Choroid plexus epithelial cell (primary cell): ENCODE measurements at regions not wholly inside any gene's neighbourhood (a gene's known extent, or its start where the extent isn't known, plus 50 kb on each side); places are given as distances from the start of the nearest gene placed in this dataset.
"Not testable (repeated sequence)": the region's sequence is repeated elsewhere in the genome, so short reads cannot be mapped to it uniquely, and the experiment has no call there.

Experiments
- DNase-seq: peaks from one replicate; pipeline ENCODE4 v3.0.0-alpha.2; 2010; ENCODE audit warnings: low read depth
- H3K4me3 ChIP-seq: 2 replicates; pipeline ENCODE4 v1.5.1; 2011; ENCODE audit warnings: low read depth, mild to moderate bottlenecking, control low read depth, low read length, moderate library complexity
- CTCF ChIP-seq: conservative IDR thresholded peaks from 2 replicates; pipeline ENCODE4 v1.5.1; 2011; ENCODE audit warnings: low read depth, mild to moderate bottlenecking, control low read depth, inconsistent platforms, low read length, moderate library complexity

DNA sequence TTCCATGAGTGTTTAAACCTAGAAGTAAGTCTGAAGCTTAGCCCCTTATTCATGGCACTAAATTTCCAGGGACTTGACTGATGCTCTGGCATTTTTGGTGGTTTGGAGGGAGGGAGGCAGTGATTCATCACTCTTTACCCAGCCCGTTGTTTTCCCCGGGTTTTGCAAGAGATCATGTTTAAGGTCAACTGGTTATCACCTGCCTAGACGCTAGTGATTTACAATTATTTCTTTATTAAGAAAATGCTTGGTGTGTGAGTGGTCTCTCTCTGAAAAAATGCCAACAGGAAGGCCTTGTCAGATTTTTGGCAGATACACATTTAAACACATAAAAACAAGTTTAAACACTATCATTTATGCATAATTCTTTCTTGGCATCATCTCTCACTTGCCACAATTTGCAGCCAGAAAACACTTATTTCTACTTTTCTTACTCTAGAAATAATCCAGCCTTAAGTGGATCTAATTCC, 737.9 kb upstream of the ZNF608 start:
- no peak overlapping the region for H3K4me3 ChIP-seq
- TF ChIP-seq CTCF: no peak
- peak; percentile 56 for DNase-seq

DNA sequence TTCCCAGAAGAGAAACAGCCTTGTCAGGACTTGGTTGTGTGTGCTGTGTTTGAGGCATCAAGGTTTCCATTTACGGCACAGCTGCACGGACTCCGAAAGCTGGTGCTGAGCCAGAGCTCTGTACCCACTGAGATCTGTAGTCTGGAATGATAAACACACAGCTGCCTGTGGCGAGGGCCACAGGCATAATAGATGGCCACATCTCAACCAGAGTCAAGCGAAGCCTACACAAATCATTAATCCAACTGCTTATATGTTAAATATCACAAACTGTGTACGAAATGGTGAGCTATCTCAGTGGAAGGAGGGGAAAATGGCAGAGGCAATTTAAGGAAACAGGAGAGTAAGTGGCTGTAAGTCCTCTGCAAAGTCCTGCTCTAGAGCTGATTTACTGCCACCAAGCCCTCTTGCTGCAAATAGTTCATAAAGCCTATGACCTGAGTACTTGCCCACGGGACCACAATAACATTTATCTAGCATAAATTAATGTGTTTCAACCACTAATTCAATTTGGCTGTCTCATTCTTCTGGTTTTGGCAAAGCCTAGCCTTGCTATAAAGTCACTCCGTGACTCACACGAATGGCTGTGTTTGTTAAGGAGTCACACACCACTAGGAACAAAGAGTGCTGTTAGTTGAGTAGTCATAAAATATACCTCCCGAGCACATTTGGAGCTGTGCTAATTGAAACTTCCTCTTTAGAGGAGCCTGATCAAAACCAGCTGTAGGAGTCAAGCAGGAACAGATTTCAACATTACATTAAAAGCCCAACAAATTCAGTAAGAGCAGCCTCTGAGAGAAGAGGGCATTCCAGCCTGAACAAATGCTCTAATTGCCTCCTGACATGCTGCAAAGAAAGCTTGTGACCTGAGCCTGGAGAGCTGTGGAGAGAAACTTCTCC, 738.6 kb upstream of the ZNF608 start:
- no peak overlapping the region for H3K4me3 ChIP-seq
- TF ChIP-seq CTCF: no peak
- peak; percentile 95 for DNase-seq

DNA sequence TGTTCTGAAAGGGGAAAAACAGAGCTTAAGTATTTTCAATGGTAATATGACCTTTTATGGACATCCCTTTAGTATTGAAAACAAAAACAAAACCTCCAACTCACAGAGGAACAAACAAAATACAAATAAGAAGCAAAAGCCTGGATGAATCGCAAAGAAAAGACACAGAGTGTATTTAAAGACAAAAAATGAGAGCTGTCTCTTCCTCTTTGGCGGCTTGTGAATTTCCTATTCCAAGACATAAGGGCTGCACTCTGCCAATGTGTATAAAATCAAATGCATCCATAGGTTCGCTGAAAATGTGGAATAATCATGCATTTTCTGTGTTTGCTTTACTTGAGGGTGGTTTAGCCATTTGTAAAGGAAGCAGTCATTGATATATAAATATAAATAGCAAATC, 739.3 kb upstream of the ZNF608 start:
- TF ChIP-seq CTCF: no peak
- DNase-seq: no peak
- H3K4me3 ChIP-seq: no peak overlapping the region

DNA sequence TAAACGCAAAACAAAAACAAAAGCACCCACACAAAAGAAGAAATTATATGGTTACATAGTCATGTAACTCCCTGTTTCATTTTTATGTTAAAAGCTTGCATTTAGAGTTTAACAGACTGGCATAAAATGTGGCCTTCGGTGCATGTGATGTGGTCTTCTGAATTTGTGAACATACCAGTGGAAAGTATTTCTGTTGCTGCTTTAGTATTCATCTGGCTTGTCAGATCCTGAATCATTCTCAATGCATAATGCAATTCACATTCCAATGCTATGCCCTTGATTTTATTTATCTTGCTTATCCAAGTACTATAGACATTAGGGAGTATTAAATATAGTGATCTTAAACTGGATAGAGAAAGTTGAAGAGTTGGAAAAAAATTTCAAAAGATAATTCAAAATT, 740.2 kb upstream of the ZNF608 start:
- peak; percentile 85 for DNase-seq
- no peak for TF ChIP-seq CTCF
- H3K4me3 ChIP-seq: no peak overlapping the region

GRCh38 chr5:125487231-125487630, 740.8 kb upstream of the ZNF608 start:
- TF ChIP-seq CTCF: no peak
- no peak overlapping the region for H3K4me3 ChIP-seq
- DNase-seq: peak; percentile 63

- H3K4me3 ChIP-seq: not testable (repeated sequence)
Measured at GRCh38 chr5:125487652-125488051, 741.2 kb upstream of the ZNF608 start.

GRCh38 chr5:125489146-125489545, 742.7 kb upstream of the ZNF608 start:
- DNase-seq: no peak
- no peak overlapping the region for H3K4me3 ChIP-seq
- no peak for TF ChIP-seq CTCF

More at GRCh38 chr5:125487652-125488051, 741.2 kb upstream of the ZNF608 start:
- DNase-seq: not testable (repeated sequence)
